Calu3 (cell line): ENCODE measurements at regions not wholly inside any gene's neighbourhood (a gene's known extent, or its start where the extent isn't known, plus 50 kb on each side); places are given as distances from the start of the nearest gene placed in this dataset.

Source experiments
- BruUV-seq: library from RNA; stranded (reverse); fragments of 400-500 nt; replicated peaks from 2 replicates; lab custom pipeline; 2021; lab: Mats Ljungman, UMichigan
- CTCF ChIA-PET: fragments of 300-600 bp; sonication (Branson Sonifier 250); formaldehyde crosslinking; loops from one replicate; lab custom pipeline; 2022; ENCODE audit warnings: antibody characterized with exemption; lab: Charles Lee
- DNase-seq: peaks from one replicate; pipeline ENCODE4 v3.0.0; 2022
- H3K27ac Mint-ChIP-seq: one replicate; pipeline ENCODE4 v1.8.0; 2022; ENCODE audit warnings: mixed read lengths; ENCODE audit not compliant: unreplicated experiment
- H3K27me3 Mint-ChIP-seq: one replicate; pipeline ENCODE4 v1.8.0; 2022; ENCODE audit warnings: mixed read lengths; ENCODE audit not compliant: unreplicated experiment
- H3K36me3 Mint-ChIP-seq: one replicate; pipeline ENCODE4 v1.8.0; 2022; ENCODE audit warnings: mild to moderate bottlenecking, moderate library complexity, mixed read lengths; ENCODE audit not compliant: insufficient read depth, unreplicated experiment
- H3K4me1 Mint-ChIP-seq: one replicate; pipeline ENCODE4 v1.8.0; 2022; ENCODE audit warnings: mild to moderate bottlenecking, low read depth, mixed read lengths; ENCODE audit not compliant: unreplicated experiment
- H3K4me3 Mint-ChIP-seq: one replicate; pipeline ENCODE4 v1.8.0; 2022; ENCODE audit warnings: mild to moderate bottlenecking, low read depth, moderate library complexity, mixed read lengths; ENCODE audit not compliant: unreplicated experiment
- H3K9me3 Mint-ChIP-seq: one replicate; pipeline ENCODE4 v1.8.0; 2022; ENCODE audit warnings: low read depth, mixed read lengths; ENCODE audit not compliant: unreplicated experiment
- CTCF ChIP-seq: fragments of 200-600 bp; IDR thresholded peaks from one replicate; pipeline ENCODE4 v1.8.0; 2022; ENCODE audit warnings: antibody characterized with exemption; ENCODE audit not compliant: unreplicated experiment
- intact Hi-C: fragments of 100-400 bp; cut with micrococcal nuclease; formaldehyde crosslinking; loops from one replicate; pipeline ENCODE4 v1.10.0; 2022; ENCODE audit not compliant: unreplicated experiment

- TF ChIP-seq CTCF, result no peak
- CTCF ChIA-PET, result no interaction called here
- Mint-ChIP-seq H3K4me1 (no peaks in the 10 kb centered on the region), H3K27ac (no peak overlapping the region), H3K4me3 (no peak overlapping the region), H3K9me3 (no peaks in the 10 kb centered on the region), H3K36me3 (no peaks in the 10 kb centered on the region), H3K27me3 (no peaks in the 10 kb centered on the region)
- DNase-seq, result no peak
- BruUV-seq, result no TSS peak
- intact Hi-C loops, result no loop called here
Measured at GRCh38 chr3:80384811-80385210, 617.0 kb upstream of the ROBO1 start.

- intact Hi-C loops, result no loop called here
- CTCF ChIA-PET, result no interaction called here
- Mint-ChIP-seq H3K4me1 (no peaks in the 10 kb centered on the region), H3K27me3 (no peaks in the 10 kb centered on the region), H3K27ac (no peak overlapping the region), H3K4me3 (no peak overlapping the region), H3K36me3 (no peaks in the 10 kb centered on the region), H3K9me3 (no peaks in the 10 kb centered on the region)
- no TSS peak for BruUV-seq
- no peak for DNase-seq
- no peak for TF ChIP-seq CTCF
Measured at GRCh38 chr3:80374423-80374822, 606.6 kb upstream of the ROBO1 start.

GRCh38 chr3:80368616-80369015 lies 600.8 kb upstream of the ROBO1 start:
- Mint-ChIP-seq H3K27ac (no peak overlapping the region), H3K4me1 (no peaks in the 10 kb centered on the region), H3K4me3 (no peak overlapping the region), H3K36me3 (no peaks in the 10 kb centered on the region), H3K27me3 (no peaks in the 10 kb centered on the region), H3K9me3 (peaks cover 2% of the 10 kb centered on the region)
- BruUV-seq, result no TSS peak
- TF ChIP-seq CTCF, result no peak
- no peak for DNase-seq
- CTCF ChIA-PET, result no interaction called here
- intact Hi-C loops, result no loop called here

GRCh38 chr3:80366808-80367548 lies 599.2 kb upstream of the ROBO1 start:
- BruUV-seq, result no TSS peak
- CTCF ChIA-PET, result no interaction called here

More at GRCh38 chr3:80366808-80367548, 599.2 kb upstream of the ROBO1 start:
- no peak for TF ChIP-seq CTCF
- no peaks in the 10 kb centered on the region for H3K4me1 Mint-ChIP-seq
- peaks cover 2% of the 10 kb centered on the region for H3K9me3 Mint-ChIP-seq
- H3K27me3 Mint-ChIP-seq, result no peaks in the 10 kb centered on the region
- no peak for DNase-seq
- no peaks in the 10 kb centered on the region for H3K36me3 Mint-ChIP-seq
- H3K27ac Mint-ChIP-seq, result no peak overlapping the region
- intact Hi-C loops, result no loop called here
- H3K4me3 Mint-ChIP-seq, result no peak overlapping the region
